MM.1S (cell line): ENCODE measurements at regions not wholly inside any gene's neighbourhood (a gene's known extent, or its start where the extent isn't known, plus 50 kb on each side); places are given as distances from the start of the nearest gene placed in this dataset.

Source experiments
- DNase-seq: peaks from one replicate; pipeline ENCODE4 v3.0.0-alpha.2; 2015
- H2AFZ ChIP-seq: fragments of 300-600 bp; sonication (generic); 2 replicates; pipeline ENCODE4 v1.6.0; 2016; ENCODE audit warnings: antibody characterized with exemption, low read length
- H3F3A ChIP-seq: fragments of 300-600 bp; sonication (generic); 2 replicates; pipeline ENCODE4 v1.6.1; 2016; ENCODE audit warnings: mild to moderate bottlenecking, antibody characterized with exemption, low read length, moderate library complexity, mixed read lengths; ENCODE audit not compliant: insufficient read depth
- H3K27ac ChIP-seq: fragments of 300-600 bp; sonication (generic); 2 replicates; pipeline ENCODE4 v1.5.1; 2016; ENCODE audit warnings: mild to moderate bottlenecking, low read length
- H3K27me3 ChIP-seq: fragments of 300-600 bp; sonication (generic); replicated peaks from 2 replicates; pipeline ENCODE4 v1.6.0; 2016; ENCODE audit warnings: low read length; ENCODE audit not compliant: insufficient read depth
- H3K36me3 ChIP-seq: fragments of 300-600 bp; sonication (generic); replicated peaks from 2 replicates; pipeline ENCODE4 v1.6.1; 2016; ENCODE audit warnings: mild to moderate bottlenecking, low read length, mixed read lengths; ENCODE audit not compliant: insufficient read depth
- H3K4me1 ChIP-seq: fragments of 300-600 bp; sonication (generic); 2 replicates; pipeline ENCODE4 v1.6.1; 2016; ENCODE audit warnings: low read length, mixed read lengths
- H3K4me2 ChIP-seq: fragments of 300-600 bp; sonication (generic); 2 replicates; pipeline ENCODE4 v1.6.0; 2016; ENCODE audit warnings: low read depth, low read length
- H3K4me3 ChIP-seq: fragments of 300-600 bp; sonication (generic); 2 replicates; pipeline ENCODE4 v1.5.1; 2016; ENCODE audit warnings: low read length, mixed read lengths
- H3K79me2 ChIP-seq: fragments of 300-600 bp; sonication (generic); 2 replicates; pipeline ENCODE4 v1.6.1; 2016; ENCODE audit warnings: mixed run types, low read length, mixed read lengths
- H3K9ac ChIP-seq: fragments of 300-600 bp; sonication (generic); 2 replicates; pipeline ENCODE4 v1.6.1; 2016; ENCODE audit warnings: low read length, mixed read lengths
- H3K9me2 ChIP-seq: fragments of 300-600 bp; sonication (generic); replicated peaks from 2 replicates; pipeline ENCODE4 v1.6.1; 2016; ENCODE audit warnings: mild to moderate bottlenecking, low read length, mixed read lengths; ENCODE audit not compliant: insufficient read depth
- H3K9me3 ChIP-seq: fragments of 300-600 bp; sonication (generic); replicated peaks from 2 replicates; pipeline ENCODE4 v1.6.1; 2016; ENCODE audit warnings: mild to moderate bottlenecking, low read length, mixed read lengths; ENCODE audit not compliant: insufficient read depth
- H4K20me1 ChIP-seq: fragments of 300-600 bp; sonication (generic); 2 replicates; pipeline ENCODE4 v1.6.1; 2016; ENCODE audit warnings: mild to moderate bottlenecking, low read length, moderate library complexity, mixed read lengths; ENCODE audit not compliant: insufficient read depth
- EZH2 ChIP-seq: fragments of 300-600 bp; sonication (generic); optimal IDR thresholded peaks from 2 replicates; pipeline ENCODE3; 2017; ENCODE audit warnings: low read depth, mild to moderate bottlenecking, antibody characterized with exemption, low read length, mixed read lengths
- EZH2phosphoT487 ChIP-seq: fragments of 300-600 bp; sonication (generic); IDR thresholded peaks from 2 replicates; pipeline ENCODE4 v1.6.1; 2018; ENCODE audit warnings: antibody characterized with exemption, low read length
- TF ChIP-seq, protein P1 (sequence below): fragments of 300-600 bp; sonication (generic); IDR thresholded peaks from 2 replicates; pipeline ENCODE4 v1.5.1; 2016; ENCODE audit warnings: antibody characterized with exemption, low read length, mixed read lengths

DNA sequence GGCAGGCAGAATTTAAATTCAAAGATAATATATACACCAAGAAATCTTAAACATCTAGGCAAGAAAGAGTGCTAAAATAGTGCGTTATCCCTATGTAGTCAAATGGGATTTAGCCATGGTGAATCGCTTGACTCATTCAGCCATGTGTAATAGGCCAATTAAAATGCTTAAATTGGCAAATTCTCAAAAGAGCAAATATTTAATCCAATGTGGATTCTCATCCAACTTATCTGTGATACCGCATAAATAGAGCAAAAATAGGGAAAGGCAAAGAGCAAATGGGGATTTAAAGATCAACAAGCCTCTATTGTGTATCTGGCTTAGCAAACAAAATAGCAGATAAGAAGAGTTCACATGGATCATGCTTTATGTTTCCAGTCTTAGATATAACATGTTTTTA, 123.2 kb upstream of the RPRM start:
- no peak overlapping the region for H3K27ac ChIP-seq
- no peaks in the 10 kb centered on the region for H3K9me2 ChIP-seq
- no peak overlapping the region for H3K4me3 ChIP-seq
- H3K27me3 ChIP-seq: no peaks in the 10 kb centered on the region
- no peaks in the 10 kb centered on the region for H3K79me2 ChIP-seq
- H3K4me2 ChIP-seq: no peak overlapping the region
- H4K20me1 ChIP-seq: no peaks in the 10 kb centered on the region
- H3K9me3 ChIP-seq: no peaks in the 10 kb centered on the region
- H3K9ac ChIP-seq: no peak overlapping the region
- no peak for TF ChIP-seq EZH2
- TF ChIP-seq, protein P1, sequence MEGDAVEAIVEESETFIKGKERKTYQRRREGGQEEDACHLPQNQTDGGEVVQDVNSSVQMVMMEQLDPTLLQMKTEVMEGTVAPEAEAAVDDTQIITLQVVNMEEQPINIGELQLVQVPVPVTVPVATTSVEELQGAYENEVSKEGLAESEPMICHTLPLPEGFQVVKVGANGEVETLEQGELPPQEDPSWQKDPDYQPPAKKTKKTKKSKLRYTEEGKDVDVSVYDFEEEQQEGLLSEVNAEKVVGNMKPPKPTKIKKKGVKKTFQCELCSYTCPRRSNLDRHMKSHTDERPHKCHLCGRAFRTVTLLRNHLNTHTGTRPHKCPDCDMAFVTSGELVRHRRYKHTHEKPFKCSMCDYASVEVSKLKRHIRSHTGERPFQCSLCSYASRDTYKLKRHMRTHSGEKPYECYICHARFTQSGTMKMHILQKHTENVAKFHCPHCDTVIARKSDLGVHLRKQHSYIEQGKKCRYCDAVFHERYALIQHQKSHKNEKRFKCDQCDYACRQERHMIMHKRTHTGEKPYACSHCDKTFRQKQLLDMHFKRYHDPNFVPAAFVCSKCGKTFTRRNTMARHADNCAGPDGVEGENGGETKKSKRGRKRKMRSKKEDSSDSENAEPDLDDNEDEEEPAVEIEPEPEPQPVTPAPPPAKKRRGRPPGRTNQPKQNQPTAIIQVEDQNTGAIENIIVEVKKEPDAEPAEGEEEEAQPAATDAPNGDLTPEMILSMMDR: no peak
- no peak for TF ChIP-seq EZH2phosphoT487
- H2AFZ ChIP-seq: no peak overlapping the region
- DNase-seq: no peak
- H3F3A ChIP-seq: 0 out of 2 replicates have a peak, but pooled peaks cover 4% of the 10 kb centered on the region
- no peaks in the 10 kb centered on the region for H3K36me3 ChIP-seq
- H3K4me1 ChIP-seq: no peaks in the 10 kb centered on the region

DNA sequence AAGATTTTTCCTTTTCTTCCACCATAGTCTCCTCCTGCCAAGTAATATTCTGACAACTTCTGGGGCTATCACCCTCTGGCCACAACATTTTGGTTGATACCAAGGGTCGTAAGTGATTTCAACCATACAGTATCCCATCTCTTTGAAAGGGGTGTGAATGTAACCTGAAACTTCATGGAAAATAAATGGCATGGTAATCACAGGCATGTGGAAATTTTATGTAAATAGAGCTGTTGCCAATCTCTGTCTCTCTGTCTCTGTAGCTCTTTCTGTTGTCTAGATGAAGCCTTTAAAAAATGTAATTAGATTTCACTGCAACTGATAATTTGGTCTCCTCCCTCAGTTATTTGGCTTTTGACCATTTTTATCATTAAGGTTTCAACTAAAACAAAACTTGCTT, 125.6 kb upstream of the RPRM start:
- no peak overlapping the region for H2AFZ ChIP-seq
- no peak overlapping the region for H3K4me3 ChIP-seq
- no peaks in the 10 kb centered on the region for H3K9me2 ChIP-seq
- no peak for DNase-seq
- H3K4me2 ChIP-seq: no peak overlapping the region
- H3F3A ChIP-seq: 0 out of 2 replicates have a peak, but pooled peaks cover 4% of the 10 kb centered on the region
- H3K9ac ChIP-seq: no peak overlapping the region
- TF ChIP-seq EZH2 (no peak), EZH2phosphoT487 (no peak)
- TF ChIP-seq, protein P1: no peak
- no peaks in the 10 kb centered on the region for H3K79me2 ChIP-seq
- no peaks in the 10 kb centered on the region for H3K4me1 ChIP-seq
- no peaks in the 10 kb centered on the region for H4K20me1 ChIP-seq
- no peaks in the 10 kb centered on the region for H3K36me3 ChIP-seq
- no peak overlapping the region for H3K27ac ChIP-seq
- no peaks in the 10 kb centered on the region for H3K9me3 ChIP-seq
- H3K27me3 ChIP-seq: no peaks in the 10 kb centered on the region

DNA sequence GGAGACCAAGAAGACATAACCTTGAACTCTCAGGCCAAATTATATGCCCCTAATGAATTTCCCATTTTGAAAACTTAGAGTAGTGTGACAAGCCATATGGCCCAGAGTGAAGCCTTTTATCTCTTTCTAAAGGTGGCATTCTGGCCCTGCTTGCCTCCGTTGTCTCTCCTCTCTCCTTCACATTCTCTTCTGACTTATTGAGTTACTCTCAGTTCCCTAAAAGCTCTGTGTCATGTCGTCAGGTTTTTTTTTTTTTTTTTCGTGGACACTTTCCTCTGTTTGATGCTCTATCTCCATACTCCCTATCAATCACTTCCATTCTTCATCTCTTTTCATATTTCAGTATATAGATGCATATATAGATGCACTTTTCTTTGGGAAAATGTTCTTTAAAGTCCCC, 128.1 kb upstream of the RPRM start:
- H4K20me1 ChIP-seq: no peaks in the 10 kb centered on the region
- no peaks in the 10 kb centered on the region for H3K9me2 ChIP-seq
- no peak overlapping the region for H3K4me3 ChIP-seq
- H3K9me3 ChIP-seq: no peaks in the 10 kb centered on the region
- H3K27ac ChIP-seq: no peak overlapping the region
- no peak overlapping the region for H2AFZ ChIP-seq
- H3K36me3 ChIP-seq: no peaks in the 10 kb centered on the region
- TF ChIP-seq EZH2phosphoT487 (no peak), EZH2 (no peak)
- TF ChIP-seq, protein P1: no peak
- no peak overlapping the region for H3K4me2 ChIP-seq
- DNase-seq: no peak
- H3K27me3 ChIP-seq: no peaks in the 10 kb centered on the region
- H3K79me2 ChIP-seq: no peaks in the 10 kb centered on the region
- 0 out of 2 replicates have a peak, but pooled peaks cover 4% of the 10 kb centered on the region for H3F3A ChIP-seq
- no peak overlapping the region for H3K9ac ChIP-seq
- no peaks in the 10 kb centered on the region for H3K4me1 ChIP-seq
